ENCODE measurements at regions not wholly inside any gene's neighbourhood (a gene's known extent, or its start where the extent isn't known, plus 50 kb on each side); places are given as distances from the start of the nearest gene placed in this dataset.

- TF ChIP-seq CTCF (conservative IDR thresholded peaks at IDR 0.05 in 1 of 2, IDR thresholded peaks at IDR 0.05 in 1 of 2; ENCODE audit: extremely low read depth in 1 of 2, insufficient read depth in 1 of 2, low read depth in 1 of 2, low read length in 2 of 2) (no peak), EZH2 (IDR thresholded peaks at IDR 0.05; ENCODE audit: borderline replicate concordance, low read length) (no peak)
Observed at GRCh38 chr16:79468121-79468552, 132.4 kb downstream of the MAF start.
